Mucosa of rectum (tissue), 2 donors: ENCODE measurements at regions not wholly inside any gene's neighbourhood (a gene's known extent, or its start where the extent isn't known, plus 50 kb on each side); places are given as distances from the start of the nearest gene placed in this dataset.

Source experiments
- H3K27ac ChIP-seq, 2 donors: one replicate each; pipeline ENCODE4 v1.7.0; 2013; ENCODE audit warnings: inconsistent platforms in 2 of 2, low read depth in 2 of 2, low read length in 2 of 2
- H3K27me3 ChIP-seq, 2 donors: one replicate each; pipeline ENCODE4 v1.7.0; 2013; ENCODE audit warnings: low read length in 2 of 2; ENCODE audit not compliant: control insufficient read depth in 2 of 2, insufficient read depth in 2 of 2
- H3K36me3 ChIP-seq, 2 donors: one replicate each; pipeline ENCODE4 v1.7.0; 2013; ENCODE audit warnings: low read length in 2 of 2; ENCODE audit not compliant: control insufficient read depth in 2 of 2, insufficient read depth in 2 of 2
- H3K4me1 ChIP-seq, 2 donors: one replicate each; pipeline ENCODE4 v1.7.0; 2013; ENCODE audit warnings: low read length in 2 of 2, mild to moderate bottlenecking in 1 of 2; ENCODE audit not compliant: control insufficient read depth in 2 of 2, insufficient read depth in 2 of 2
- H3K4me3 ChIP-seq, 2 donors: one replicate each; pipeline ENCODE4 v1.7.0; 2013; ENCODE audit warnings: low read length in 2 of 2
- H3K9ac ChIP-seq, 2 donors: one replicate each; pipeline ENCODE4 v1.7.0; 2013; ENCODE audit warnings: low read length in 2 of 2, low read depth in 1 of 2, mild to moderate bottlenecking in 1 of 2
- H3K9me3 ChIP-seq, 2 donors: one replicate each; pipeline ENCODE4 v1.7.0; 2013; ENCODE audit warnings: low read length in 2 of 2; ENCODE audit not compliant: control insufficient read depth in 2 of 2
- donor health status: healthy.
- donor health status: Normal muscosa, but diverticular disease.

DNA sequence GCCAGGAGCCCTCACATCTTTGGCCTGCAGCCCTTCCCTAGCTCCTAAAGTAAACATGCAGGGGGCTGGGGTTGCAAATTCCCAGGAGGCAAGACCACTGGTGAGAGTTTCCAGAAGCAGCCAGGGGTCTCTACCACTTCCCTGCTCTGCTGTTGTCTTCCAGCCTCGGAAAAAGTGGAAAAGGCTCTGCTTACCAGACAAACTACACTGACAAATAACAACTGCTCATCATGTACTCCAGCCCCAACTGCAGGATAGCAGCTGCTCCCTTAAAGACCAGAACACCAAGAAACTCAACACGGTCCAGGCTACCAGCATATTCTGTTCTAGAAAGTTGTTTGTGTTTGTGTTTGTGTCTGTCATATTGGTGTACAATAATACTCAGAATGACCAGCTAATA is 187.5 kb upstream of the MARCKS start:
- Histone ChIP-seq H3K4me1 (peaks cover 2 to 7% of the 10 kb centered on the region in 2 donors), H3K27me3 (no peaks in the 10 kb centered on the region), H3K9me3 (no peaks in the 10 kb centered on the region), H3K36me3 (no peaks in the 10 kb centered on the region), H3K4me3 (no peak overlapping the region), H3K9ac (no peak overlapping the region), H3K27ac (no peak overlapping the region)

GRCh38 chr6:113671421-113671820 is 185.7 kb upstream of the MARCKS start:
- Histone ChIP-seq H3K36me3 (no peaks in the 10 kb centered on the region), H3K9me3 (no peaks in the 10 kb centered on the region), H3K27ac (no peak overlapping the region), H3K4me3 (no peak overlapping the region), H3K27me3 (no peaks in the 10 kb centered on the region), H3K9ac (no peak overlapping the region), H3K4me1 (peaks cover 2 to 7% of the 10 kb centered on the region in 2 donors)

DNA sequence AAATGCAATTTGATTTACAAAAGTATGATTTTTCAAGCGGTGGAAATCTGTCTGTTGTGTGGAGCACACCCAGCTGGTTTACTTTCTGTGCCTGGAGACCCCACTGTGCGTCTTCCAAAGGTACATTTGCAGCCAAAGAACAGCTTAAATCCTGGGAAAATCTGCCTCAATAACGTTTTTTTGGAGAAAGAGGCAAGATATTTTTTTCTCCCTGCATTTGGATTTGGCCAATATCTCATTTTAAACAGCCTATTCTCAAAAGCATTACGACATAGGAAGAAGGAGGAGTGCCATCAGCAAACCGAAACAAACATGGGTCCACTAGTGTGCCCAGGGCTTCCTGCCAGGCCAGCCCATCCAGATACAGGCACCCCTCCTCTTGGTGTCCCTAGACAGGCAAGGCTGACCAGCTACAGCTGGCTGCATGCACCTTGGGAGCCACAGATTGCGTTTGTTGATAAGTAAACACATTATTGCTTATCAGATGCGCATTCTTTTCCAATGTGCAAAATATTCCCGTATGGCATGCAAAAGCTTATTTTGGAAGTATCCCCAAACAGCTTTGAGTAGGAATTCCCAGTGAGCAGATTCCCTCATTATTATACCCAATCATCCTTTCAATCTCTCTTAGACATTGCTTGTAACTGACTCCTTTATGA is 184.5 kb upstream of the MARCKS start:
- no peak overlapping the region for H3K4me3 ChIP-seq
- no peaks in the 10 kb centered on the region for H3K36me3 ChIP-seq
- no peak overlapping the region for H3K27ac ChIP-seq
- no peaks in the 10 kb centered on the region for H3K9me3 ChIP-seq
- H3K27me3 ChIP-seq = no peaks in the 10 kb centered on the region
- H3K4me1 ChIP-seq = peaks cover 2 to 7% of the 10 kb centered on the region in 2 donors
- no peak overlapping the region for H3K9ac ChIP-seq

DNA sequence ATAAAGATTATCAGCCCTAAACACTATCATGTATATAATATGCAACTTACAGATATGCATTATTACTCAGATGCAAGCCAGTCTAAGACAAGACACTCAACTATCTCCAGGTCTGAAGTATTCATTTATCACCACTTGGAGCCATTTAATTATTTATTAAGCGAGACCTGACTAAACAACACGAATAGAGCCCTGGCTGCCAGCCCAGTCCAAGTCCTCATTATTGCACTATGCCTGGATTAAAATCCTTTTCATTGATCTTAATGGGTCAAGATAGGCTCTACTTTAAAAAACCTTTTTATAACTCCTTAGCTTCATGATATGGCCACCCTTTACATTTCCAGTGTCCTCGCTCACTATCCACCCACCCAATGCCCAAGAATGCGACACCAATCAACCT is 183.1 kb upstream of the MARCKS start:
- H3K4me3 ChIP-seq = no peak overlapping the region
- H3K27me3 ChIP-seq = no peaks in the 10 kb centered on the region
- no peak overlapping the region for H3K9ac ChIP-seq
- H3K36me3 ChIP-seq = no peaks in the 10 kb centered on the region
- H3K9me3 ChIP-seq = no peaks in the 10 kb centered on the region
- no peak overlapping the region for H3K27ac ChIP-seq
- peaks cover 2 to 7% of the 10 kb centered on the region in 2 donors for H3K4me1 ChIP-seq

GRCh38 chr6:113676057-113676456 is 181.1 kb upstream of the MARCKS start:
- H3K27ac ChIP-seq = no peak overlapping the region
- no peaks in the 10 kb centered on the region for H3K36me3 ChIP-seq
- H3K27me3 ChIP-seq = no peaks in the 10 kb centered on the region
- no peak overlapping the region for H3K4me3 ChIP-seq
- H3K4me1 ChIP-seq = peaks cover 2 to 5% of the 10 kb centered on the region in 2 donors
- H3K9ac ChIP-seq = no peak overlapping the region
- H3K9me3 ChIP-seq = no peaks in the 10 kb centered on the region

DNA sequence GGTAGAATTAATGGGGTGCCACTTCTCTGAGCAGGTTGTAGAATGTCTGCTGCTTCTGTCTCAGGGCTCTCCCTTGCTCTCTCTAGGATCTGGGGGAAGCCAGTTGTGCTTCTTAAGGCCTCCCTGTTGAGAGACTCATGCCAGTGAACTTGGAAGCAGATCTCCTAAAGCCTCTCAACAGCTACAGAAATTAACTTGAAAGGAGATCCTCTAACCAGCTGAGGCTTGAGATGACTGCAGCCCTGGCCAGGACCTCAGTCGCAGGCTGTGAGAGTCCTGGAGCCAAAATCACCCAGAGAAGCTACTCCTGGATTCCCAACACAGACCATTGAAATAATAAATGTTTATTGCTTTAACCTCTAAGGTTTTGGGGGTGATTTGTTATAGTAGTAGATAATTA is 180.2 kb upstream of the MARCKS start:
- no peak overlapping the region for H3K4me3 ChIP-seq
- H3K9me3 ChIP-seq = no peaks in the 10 kb centered on the region
- no peaks in the 10 kb centered on the region for H3K36me3 ChIP-seq
- no peak overlapping the region for H3K9ac ChIP-seq
- no peak overlapping the region for H3K27ac ChIP-seq
- peaks cover 0 to 5% of the 10 kb centered on the region in 2 donors for H3K4me1 ChIP-seq
- no peaks in the 10 kb centered on the region for H3K27me3 ChIP-seq

DNA sequence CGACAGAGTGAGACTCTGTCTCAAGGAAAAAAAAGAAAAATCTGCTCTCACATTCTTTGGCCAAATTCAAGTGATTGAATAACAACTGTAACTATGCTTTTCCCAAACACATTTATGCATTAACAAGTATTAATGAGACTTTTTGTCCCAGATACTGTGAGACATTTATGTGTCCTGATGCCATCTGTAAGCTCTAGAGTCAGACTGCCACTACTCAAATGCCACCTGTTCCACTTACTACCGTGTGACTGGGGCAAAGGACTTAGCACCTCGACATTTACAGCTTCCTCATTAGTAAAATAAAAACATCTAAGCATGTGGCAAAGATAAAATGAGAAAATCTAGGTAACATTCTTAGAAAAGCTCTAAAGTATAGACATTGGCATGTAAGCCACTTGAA is 178.1 kb upstream of the MARCKS start:
- H3K27ac ChIP-seq = no peak overlapping the region
- no peaks in the 10 kb centered on the region for H3K36me3 ChIP-seq
- no peaks in the 10 kb centered on the region for H3K27me3 ChIP-seq
- no peak overlapping the region for H3K4me3 ChIP-seq
- no peak overlapping the region for H3K9ac ChIP-seq
- no peaks in the 10 kb centered on the region for H3K4me1 ChIP-seq
- no peaks in the 10 kb centered on the region for H3K9me3 ChIP-seq

- Histone ChIP-seq H3K4me3 (no peak overlapping the region), H3K4me1 (no peaks in the 10 kb centered on the region), H3K27ac (no peak overlapping the region), H3K27me3 (no peaks in the 10 kb centered on the region), H3K9me3 (no peaks in the 10 kb centered on the region), H3K9ac (no peak overlapping the region), H3K36me3 (no peaks in the 10 kb centered on the region)
These were observed 176.8 kb upstream of the MARCKS start for GRCh38 chr6:113680301-113680700.

DNA sequence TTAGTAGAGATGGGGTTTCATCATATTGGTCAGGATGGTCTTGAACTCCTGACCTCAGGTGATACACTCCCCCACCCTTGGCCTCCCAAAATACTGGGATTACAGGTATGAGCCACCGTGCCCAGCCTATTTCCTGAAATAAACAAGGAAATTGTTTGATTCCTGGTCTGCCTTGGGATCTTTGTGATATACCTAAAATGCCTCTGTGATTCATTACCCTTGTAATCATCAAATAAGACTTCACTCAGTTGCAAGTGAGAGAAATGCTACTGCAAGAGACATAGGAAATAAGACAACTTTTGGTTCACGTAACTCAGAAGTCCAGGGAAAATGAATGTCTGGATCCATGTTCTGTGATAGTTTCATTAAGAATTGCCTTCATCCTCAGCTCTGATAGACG is 173.2 kb upstream of the MARCKS start:
- Histone ChIP-seq H3K4me3 (no peak overlapping the region), H3K27me3 (no peaks in the 10 kb centered on the region), H3K9ac (no peak overlapping the region), H3K4me1 (no peaks in the 10 kb centered on the region), H3K27ac (no peak overlapping the region), H3K9me3 (no peaks in the 10 kb centered on the region), H3K36me3 (no peaks in the 10 kb centered on the region)

- Histone ChIP-seq H3K27me3 (no peaks in the 10 kb centered on the region), H3K9ac (no peak overlapping the region), H3K27ac (no peak overlapping the region), H3K4me3 (no peak overlapping the region), H3K9me3 (no peaks in the 10 kb centered on the region), H3K4me1 (no peaks in the 10 kb centered on the region), H3K36me3 (no peaks in the 10 kb centered on the region)
These were observed 172.7 kb upstream of the MARCKS start for GRCh38 chr6:113684382-113684901.
